Mesenchymal stem cell (in vitro differentiated cells and primary cell): ENCODE measurements at regions not wholly inside any gene's neighbourhood (a gene's known extent, or its start where the extent isn't known, plus 50 kb on each side); places are given as distances from the start of the nearest gene placed in this dataset.

Experiments
- DNase-seq: peaks from one replicate; pipeline ENCODE4 v3.0.0-alpha.2; 2013
- H2AFZ ChIP-seq: one replicate; pipeline ENCODE4 v1.6.1; 2013; ENCODE audit warnings: low read depth, mild to moderate bottlenecking, control low read depth, inconsistent platforms, low read length, moderate library complexity
- H2AK5ac ChIP-seq: 2 replicates; pipeline ENCODE4 v1.6.1; 2013; ENCODE audit warnings: low read length, moderate library complexity, mild to moderate bottlenecking, inconsistent platforms; ENCODE audit not compliant: severe bottlenecking
- H2BK120ac ChIP-seq: one replicate; pipeline ENCODE4 v1.6.1; 2013; ENCODE audit warnings: low read depth, mild to moderate bottlenecking, inconsistent platforms, low read length, moderate library complexity
- H2BK12ac ChIP-seq, 2 experiments: one replicate each; pipeline ENCODE4 v1.6.1; 2013; ENCODE audit warnings: inconsistent platforms in 2 of 2, low read length in 2 of 2, mild to moderate bottlenecking in 2 of 2, moderate library complexity in 2 of 2, control low read depth in 1 of 2
- H2BK15ac ChIP-seq: one replicate; pipeline ENCODE4 v1.6.1; 2013; ENCODE audit warnings: mild to moderate bottlenecking, low read depth, inconsistent platforms; ENCODE audit not compliant: poor library complexity, severe bottlenecking
- H2BK5ac ChIP-seq: 2 replicates; pipeline ENCODE4 v1.6.1; 2013; ENCODE audit warnings: low read depth, mild to moderate bottlenecking, low read length, control low read depth, inconsistent platforms; ENCODE audit not compliant: poor library complexity, severe bottlenecking
- H3K14ac ChIP-seq, 2 experiments: one replicate each; pipeline ENCODE4 v1.6.1; 2013; ENCODE audit warnings: inconsistent platforms in 2 of 2, low read length in 2 of 2, control low read depth in 1 of 2, mild to moderate bottlenecking in 1 of 2, moderate library complexity in 1 of 2
- H3K18ac ChIP-seq, 2 experiments: one replicate each; pipeline ENCODE4 v1.6.1; 2013; ENCODE audit warnings: inconsistent platforms in 2 of 2, low read length in 2 of 2, control low read depth in 1 of 2, low read depth in 1 of 2, mild to moderate bottlenecking in 1 of 2
- H3K23ac ChIP-seq, 2 experiments: one replicate each; pipeline ENCODE4 v1.6.1; 2013; ENCODE audit warnings: inconsistent platforms in 2 of 2, low read length in 2 of 2, mild to moderate bottlenecking in 2 of 2, moderate library complexity in 2 of 2, control low read depth in 1 of 2
- H3K27ac ChIP-seq: 2 replicates; pipeline ENCODE4 v1.5.1; 2013; ENCODE audit warnings: mild to moderate bottlenecking, moderate library complexity, low read length, control low read depth, inconsistent platforms; ENCODE audit not compliant: poor library complexity, severe bottlenecking
- H3K27me3 ChIP-seq, 2 experiments: 2 replicates each; pipeline versions ENCODE4 v1.6.1 to v1.7.0; 2013; ENCODE audit warnings: low read length in 2 of 2, mild to moderate bottlenecking in 2 of 2, moderate library complexity in 2 of 2, control low read depth in 1 of 2, inconsistent platforms in 1 of 2; ENCODE audit not compliant: control insufficient read depth in 1 of 2, insufficient read depth in 1 of 2
- H3K36me3 ChIP-seq, 2 experiments: 2 replicates each; pipeline versions ENCODE4 v1.6.1 to v1.7.0; 2013; ENCODE audit warnings: low read length in 2 of 2, control low read depth in 1 of 2, inconsistent platforms in 1 of 2, low read depth in 1 of 2, mild to moderate bottlenecking in 1 of 2; ENCODE audit not compliant: insufficient read depth in 2 of 2, control insufficient read depth in 1 of 2
- H3K4ac ChIP-seq, 2 experiments: one replicate each; pipeline ENCODE4 v1.6.1; 2013; ENCODE audit warnings: inconsistent platforms in 2 of 2, low read length in 2 of 2, mild to moderate bottlenecking in 2 of 2, moderate library complexity in 2 of 2, control low read depth in 1 of 2, low read depth in 1 of 2
- H3K4me1 ChIP-seq: 2 replicates; pipeline ENCODE4 v1.6.1; 2013; ENCODE audit warnings: low read depth, low read length, control low read depth; ENCODE audit not compliant: control insufficient read depth, insufficient read depth
- H3K4me2 ChIP-seq: 2 replicates; pipeline ENCODE4 v1.6.1; 2013; ENCODE audit warnings: low read length, mild to moderate bottlenecking, inconsistent platforms; ENCODE audit not compliant: poor library complexity, severe bottlenecking
- H3K4me3 ChIP-seq, 2 experiments: 2 replicates each; pipeline versions ENCODE4 v1.5.1 to v1.7.0; 2013; ENCODE audit warnings: low read length in 2 of 2, mild to moderate bottlenecking in 2 of 2, control low read depth in 1 of 2, low read depth in 1 of 2; ENCODE audit not compliant: insufficient read depth in 1 of 2
- H3K79me1 ChIP-seq: replicated peaks from 2 replicates; pipeline ENCODE4 v1.6.1; 2013; ENCODE audit warnings: mild to moderate bottlenecking, control low read depth, low read length, inconsistent platforms; ENCODE audit not compliant: poor library complexity, severe bottlenecking
- H3K9ac ChIP-seq: 2 replicates; pipeline ENCODE4 v1.7.0; 2013; ENCODE audit warnings: mild to moderate bottlenecking, low read length, moderate library complexity
- H3K9me3 ChIP-seq: 2 replicates; pipeline ENCODE4 v1.7.0; 2013; ENCODE audit warnings: mild to moderate bottlenecking, low read length; ENCODE audit not compliant: control insufficient read depth
- H4K8ac ChIP-seq: one replicate; pipeline ENCODE4 v1.6.1; 2013; ENCODE audit warnings: inconsistent platforms, mild to moderate bottlenecking, low read length, moderate library complexity
- H4K91ac ChIP-seq: one replicate; pipeline ENCODE4 v1.6.1; 2013; ENCODE audit warnings: mild to moderate bottlenecking, low read length, inconsistent platforms
- WGBS: methylation state at CpG from one replicate; pipeline ENCODE4 v1.1.7; 2013; ENCODE audit warnings: mixed read lengths; 5-methylcytosine and 5-hydroxymethylcytosine counted together

GRCh38 chr1:4856396-4856795, 202.0 kb downstream of the AJAP1 start:
- Histone ChIP-seq H3K23ac (no peak overlapping the region), H3K14ac (no peak overlapping the region), H3K79me1 (no peaks in the 10 kb centered on the region), H2AFZ (no peak overlapping the region), H3K4ac (no peak overlapping the region), H2BK12ac (no peak overlapping the region), H3K27ac (no peak overlapping the region), H3K9ac (no peak overlapping the region), H3K4me2 (no peak overlapping the region), H3K4me1 (no peaks in the 10 kb centered on the region), H3K27me3 (no peaks in the 10 kb centered on the region), H4K8ac (no peak overlapping the region), H3K9me3 (peaks cover 7% of the 10 kb centered on the region), H2BK120ac (no peak overlapping the region), H2AK5ac (no peak overlapping the region), H4K91ac (no peak overlapping the region), H3K36me3 (no peaks in the 10 kb centered on the region), H3K4me3 (no peak overlapping the region), H3K18ac (no peak overlapping the region), H2BK5ac (no peak overlapping the region), H2BK15ac (no peak overlapping the region)
- WGBS: 81% methylated on average over 3 of the region's 3 CpGs
- DNase-seq: no peak

GRCh38 chr1:4854367-4854766, 200.0 kb downstream of the AJAP1 start:
- Histone ChIP-seq H3K36me3 (no peaks in the 10 kb centered on the region), H4K91ac (no peak overlapping the region), H3K14ac (no peak overlapping the region), H3K4ac (no peak overlapping the region), H3K4me1 (no peaks in the 10 kb centered on the region), H3K4me3 (no peak overlapping the region), H4K8ac (no peak overlapping the region), H3K18ac (no peak overlapping the region), H3K4me2 (no peak overlapping the region), H2AK5ac (no peak overlapping the region), H3K23ac (no peak overlapping the region), H2BK15ac (no peak overlapping the region), H3K9ac (no peak overlapping the region), H3K27me3 (no peaks in the 10 kb centered on the region), H2BK12ac (no peak overlapping the region), H2BK120ac (no peak overlapping the region), H2BK5ac (no peak overlapping the region), H2AFZ (no peak overlapping the region), H3K9me3 (peaks cover 26% of the 10 kb centered on the region), H3K27ac (no peak overlapping the region), H3K79me1 (no peaks in the 10 kb centered on the region)
- WGBS: 79% methylated on average over 8 of the region's 8 CpGs
- no peak for DNase-seq

- H3K18ac ChIP-seq: no peak overlapping the region
- no peak overlapping the region for H4K8ac ChIP-seq
- H2AFZ ChIP-seq: no peak overlapping the region
- no peak overlapping the region for H2BK120ac ChIP-seq
- no peaks in the 10 kb centered on the region for H3K79me1 ChIP-seq
- H3K9me3 ChIP-seq: peaks cover 27% of the 10 kb centered on the region
- no peak overlapping the region for H3K14ac ChIP-seq
- no peak for DNase-seq
- H3K36me3 ChIP-seq: no peaks in the 10 kb centered on the region
- no peak overlapping the region for H2BK12ac ChIP-seq
- H2AK5ac ChIP-seq: no peak overlapping the region
- no peaks in the 10 kb centered on the region for H3K27me3 ChIP-seq
- no peak overlapping the region for H3K27ac ChIP-seq
- no peak overlapping the region for H3K4ac ChIP-seq
- WGBS: 62% methylated on average over 3 of the region's 5 CpGs
- H3K4me2 ChIP-seq: no peak overlapping the region
- no peak overlapping the region for H4K91ac ChIP-seq
- H2BK5ac ChIP-seq: no peak overlapping the region
- no peak overlapping the region for H3K23ac ChIP-seq
- H2BK15ac ChIP-seq: no peak overlapping the region
- H3K9ac ChIP-seq: no peak overlapping the region
- no peaks in the 10 kb centered on the region for H3K4me1 ChIP-seq
- no peak overlapping the region for H3K4me3 ChIP-seq
Measured at GRCh38 chr1:4853904-4854303, 199.5 kb downstream of the AJAP1 start.

GRCh38 chr1:4851385-4852065, 197.1 kb downstream of the AJAP1 start:
- H3K4ac ChIP-seq: no peak overlapping the region
- H3K4me3 ChIP-seq: no peak overlapping the region
- no peaks in the 10 kb centered on the region for H3K4me1 ChIP-seq
- H2BK15ac ChIP-seq: no peak overlapping the region
- no peak overlapping the region for H3K9ac ChIP-seq
- H2AFZ ChIP-seq: no peak overlapping the region
- H3K4me2 ChIP-seq: no peak overlapping the region
- no peak for DNase-seq
- H3K27me3 ChIP-seq: no peaks in the 10 kb centered on the region
- no peak overlapping the region for H2BK120ac ChIP-seq
- no peak overlapping the region for H3K14ac ChIP-seq
- H3K9me3 ChIP-seq: peaks cover 27% of the 10 kb centered on the region
- no peak overlapping the region for H4K8ac ChIP-seq
- H3K36me3 ChIP-seq: no peaks in the 10 kb centered on the region
- no peak overlapping the region for H2BK5ac ChIP-seq
- no peak overlapping the region for H3K23ac ChIP-seq
- no peak overlapping the region for H2AK5ac ChIP-seq
- H4K91ac ChIP-seq: no peak overlapping the region
- no peak overlapping the region for H3K18ac ChIP-seq
- WGBS: 70% methylated on average over 8 of the region's 8 CpGs
- H3K27ac ChIP-seq: no peak overlapping the region
- H3K79me1 ChIP-seq: no peaks in the 10 kb centered on the region
- H2BK12ac ChIP-seq: no peak overlapping the region
